SK-N-SH (cell line): ENCODE measurements at regions not wholly inside any gene's neighbourhood (a gene's known extent, or its start where the extent isn't known, plus 50 kb on each side); places are given as distances from the start of the nearest gene placed in this dataset.

Experiments used
- RAD21 ChIP-seq: IDR thresholded peaks from 2 replicates; pipeline ENCODE4 v1.6.1; 2012; ENCODE audit warnings: mild to moderate bottlenecking, low read length
- SIN3A ChIP-seq: IDR thresholded peaks from 2 replicates; pipeline ENCODE4 v1.6.1; 2012; ENCODE audit warnings: low read depth, mild to moderate bottlenecking, low read length, moderate library complexity, borderline replicate concordance

- TF ChIP-seq RAD21 (no peak), SIN3A (no peak)
These were observed 143.6 kb upstream of the GLI2 start for GRCh38 chr2:120592084-120592483.
